ENCODE measurements at regions not wholly inside any gene's neighbourhood (a gene's known extent, or its start where the extent isn't known, plus 50 kb on each side); places are given as distances from the start of the nearest gene placed in this dataset.

- no peak for DNase-seq
Measured at GRCh38 chr10:36141856-36142560, 499.9 kb upstream of the FZD8 start.

GRCh38 chr10:36129051-36129450 lies 487.0 kb upstream of the FZD8 start:
- DNase-seq = no peak

- no peak for DNase-seq
Measured at GRCh38 chr10:36126076-36126475, 484.0 kb upstream of the FZD8 start.

- DNase-seq = no peak
Measured at GRCh38 chr10:36119455-36119854, 477.4 kb upstream of the FZD8 start.

GRCh38 chr10:36118314-36118713 lies 476.2 kb upstream of the FZD8 start:
- no peak for DNase-seq

- DNase-seq = no peak
Measured at GRCh38 chr10:36117890-36118289, 475.8 kb upstream of the FZD8 start.

- DNase-seq = no peak
Measured at GRCh38 chr10:36117231-36117630, 475.1 kb upstream of the FZD8 start.

GRCh38 chr10:36116731-36117130 lies 474.6 kb upstream of the FZD8 start:
- no peak for DNase-seq

- DNase-seq = no peak
Measured at GRCh38 chr10:36116040-36116439, 473.9 kb upstream of the FZD8 start.

- no peak for DNase-seq
Measured at GRCh38 chr10:36115364-36115763, 473.3 kb upstream of the FZD8 start.

GRCh38 chr10:36114913-36115312 lies 472.8 kb upstream of the FZD8 start:
- DNase-seq = no peak

GRCh38 chr10:36114141-36114540 lies 472.0 kb upstream of the FZD8 start:
- no peak for DNase-seq

GRCh38 chr10:36111676-36112075 lies 469.6 kb upstream of the FZD8 start:
- no peak for DNase-seq

GRCh38 chr10:36110097-36110496 lies 468.0 kb upstream of the FZD8 start:
- no peak for DNase-seq

- no peak for DNase-seq
Measured at GRCh38 chr10:36109399-36110023, 467.4 kb upstream of the FZD8 start.

- no peak for DNase-seq
Measured at GRCh38 chr10:36097696-36098095, 455.6 kb upstream of the FZD8 start.

- DNase-seq = no peak
Measured at GRCh38 chr10:36096576-36096975, 454.5 kb upstream of the FZD8 start.

GRCh38 chr10:36094096-36094495 lies 452.0 kb upstream of the FZD8 start:
- DNase-seq = peak; percentile 94

- DNase-seq = no peak
Measured at GRCh38 chr10:36092116-36092515, 450.0 kb upstream of the FZD8 start.

GRCh38 chr10:36091007-36091406 lies 448.9 kb upstream of the FZD8 start:
- DNase-seq = no peak

GRCh38 chr10:36089790-36090440 lies 447.8 kb upstream of the FZD8 start:
- DNase-seq = no peak

GRCh38 chr10:36087006-36088005 lies 445.2 kb upstream of the FZD8 start:
- no peak for DNase-seq

- DNase-seq = no peak
Measured at GRCh38 chr10:36075196-36075595, 433.1 kb upstream of the FZD8 start.
